CD14-positive monocyte (primary cell): ENCODE measurements at regions not wholly inside any gene's neighbourhood (a gene's known extent, or its start where the extent isn't known, plus 50 kb on each side); places are given as distances from the start of the nearest gene placed in this dataset.

Source experiments
- DNase-seq, 3 donors: peaks; one replicate each; pipeline ENCODE4 v3.0.0-alpha.2; 2011 to 2022
- H2AFZ ChIP-seq: 2 replicates; pipeline ENCODE4 v1.6.0; 2012; ENCODE audit warnings: mild to moderate bottlenecking, low read depth, low read length, inconsistent platforms; ENCODE audit not compliant: insufficient read depth, poor library complexity, severe bottlenecking
- H3K27ac ChIP-seq, 2 donors: 1 replicate in 1 of 2; 2 replicates in 1 of 2; pipeline ENCODE4 v1.5.1; 2012 to 2013; ENCODE audit warnings: low read length in 2 of 2, control low read depth in 1 of 2, inconsistent platforms in 1 of 2, low read depth in 1 of 2, mild to moderate bottlenecking in 1 of 2
- H3K27me3 ChIP-seq, 2 donors: one replicate each; pipeline versions ENCODE4 v1.6.0 to v1.6.1; 2011 to 2013; ENCODE audit warnings: low read length in 2 of 2; ENCODE audit not compliant: control insufficient read depth in 2 of 2, insufficient read depth in 2 of 2
- H3K36me3 ChIP-seq, 2 donors: replicated peaks in 1 of 2; 1 replicate in 1 of 2; 2 replicates in 1 of 2; pipeline versions ENCODE4 v1.5.1 to v1.6.1; 2012 to 2013; ENCODE audit warnings: low read length in 2 of 2, control low read depth in 1 of 2, inconsistent platforms in 1 of 2, mild to moderate bottlenecking in 1 of 2; ENCODE audit not compliant: insufficient read depth in 2 of 2, control insufficient read depth in 1 of 2
- H3K4me1 ChIP-seq, 2 donors: 1 replicate in 1 of 2; 2 replicates in 1 of 2; pipeline versions ENCODE4 v1.5.1 to v1.6.1; 2012 to 2013; ENCODE audit warnings: low read length in 2 of 2, control low read depth in 1 of 2, inconsistent platforms in 1 of 2, mild to moderate bottlenecking in 1 of 2, moderate library complexity in 1 of 2; ENCODE audit not compliant: insufficient read depth in 2 of 2, control insufficient read depth in 1 of 2
- H3K4me2 ChIP-seq: replicated peaks from 2 replicates; pipeline ENCODE3; 2012; ENCODE audit warnings: low read length, moderate library complexity, mild to moderate bottlenecking; ENCODE audit not compliant: poor library complexity, severe bottlenecking; ENCODE audit errors: extremely low read depth
- H3K4me3 ChIP-seq, 3 experiments: fragments of 200-600 bp in 1 of 3; sonication (generic) in 1 of 3; replicated peaks in 1 of 3; 1 replicate in 2 of 3; 2 replicates in 1 of 3; pipeline ENCODE4 v1.5.1; 2011 to 2013; ENCODE audit warnings: low read length in 3 of 3, mild to moderate bottlenecking in 3 of 3, control low read depth in 2 of 3, low read depth in 2 of 3, inconsistent platforms in 1 of 3, moderate library complexity in 1 of 3
- H3K79me2 ChIP-seq: 2 replicates; pipeline ENCODE4 v1.6.0; 2012; ENCODE audit warnings: mild to moderate bottlenecking, control low read depth, inconsistent platforms, low read length, moderate library complexity; ENCODE audit not compliant: insufficient read depth
- H3K9ac ChIP-seq: 2 replicates; pipeline ENCODE4 v1.6.0; 2017; ENCODE audit warnings: low read length, mild to moderate bottlenecking; ENCODE audit not compliant: insufficient read depth, poor library complexity, severe bottlenecking
- H3K9me3 ChIP-seq, 2 donors: replicated peaks in 1 of 2; 1 replicate in 1 of 2; 2 replicates in 1 of 2; pipeline versions ENCODE4 v1.5.1 to v1.6.1; 2012 to 2013; ENCODE audit warnings: low read length in 2 of 2, control low read depth in 1 of 2; ENCODE audit not compliant: control insufficient read depth in 1 of 2, insufficient read depth in 1 of 2
- H4K20me1 ChIP-seq: 2 replicates; pipeline ENCODE4 v1.6.0; 2012; ENCODE audit warnings: mild to moderate bottlenecking, low read length, control low read depth, moderate library complexity; ENCODE audit not compliant: insufficient read depth
- H3K27ac Mint-ChIP-seq, 7 donors: one replicate each; pipeline ENCODE4 v1.8.0; 2020; ENCODE audit warnings: mild to moderate bottlenecking in 7 of 7, mixed read lengths in 7 of 7, moderate library complexity in 6 of 7, inconsistent platforms in 2 of 7
- H3K27me3 Mint-ChIP-seq, 3 donors: one replicate each; pipeline ENCODE4 v1.8.0; 2021 to 2022; ENCODE audit warnings: low read depth in 3 of 3, mild to moderate bottlenecking in 3 of 3, mixed read lengths in 3 of 3, moderate library complexity in 3 of 3, inconsistent platforms in 1 of 3
- H3K36me3 Mint-ChIP-seq, 2 donors: one replicate each; pipeline ENCODE4 v1.8.0; 2020; ENCODE audit warnings: mixed read lengths in 2 of 2, inconsistent platforms in 1 of 2, mild to moderate bottlenecking in 1 of 2
- H3K4me1 Mint-ChIP-seq: one replicate; pipeline ENCODE4 v1.8.0; 2020; ENCODE audit warnings: mild to moderate bottlenecking, mixed read lengths
- H3K4me3 Mint-ChIP-seq, 2 donors: one replicate each; pipeline ENCODE4 v1.8.0; 2020; ENCODE audit warnings: mild to moderate bottlenecking in 2 of 2, mixed read lengths in 2 of 2, moderate library complexity in 1 of 2
- H3K9me3 Mint-ChIP-seq, 7 donors: one replicate each; pipeline ENCODE4 v1.8.0; 2020 to 2022; ENCODE audit warnings: mixed read lengths in 7 of 7, mild to moderate bottlenecking in 6 of 7, moderate library complexity in 6 of 7, inconsistent platforms in 2 of 7
- CTCF ChIP-seq: fragments of 200-600 bp; IDR thresholded peaks from one replicate; pipeline ENCODE4 v1.8.0; 2022; ENCODE audit warnings: antibody characterized with exemption, mild to moderate bottlenecking
- WGBS: methylation state at CpG from one replicate; pipeline ENCODE4 v1.1.5; 2013; ENCODE audit warnings: missing lambda C conversion rate; ENCODE audit not compliant: insufficient coverage; 5-methylcytosine and 5-hydroxymethylcytosine counted together
- intact Hi-C, 2 donors: fragments of 100-400 bp; cut with micrococcal nuclease; formaldehyde crosslinking; loops; one replicate each; pipeline versions ENCODE4 v1.15.0 to v1.15.1; 2023

GRCh38 chr15:36372968-36373367 is 206.5 kb upstream of the CDIN1 start:
- H4K20me1 ChIP-seq = no peaks in the 10 kb centered on the region
- Mint-ChIP-seq H3K4me3 (no peak overlapping the region), H3K27me3 (peaks cover 0 to 2% (median 0%) of the 10 kb centered on the region in 3 donors), H3K4me1 (no peaks in the 10 kb centered on the region), H3K36me3 (no peaks in the 10 kb centered on the region), H3K27ac (no peak overlapping the region), H3K9me3 (peaks cover 0 to 5% (median 2%) of the 10 kb centered on the region in 7 donors)
- intact Hi-C loops = no loop called here
- WGBS = no CpG with 5 or more reads among the region's 2 CpGs
- H3K9ac ChIP-seq = no peak overlapping the region
- H3K27me3 ChIP-seq = no peaks in the 10 kb centered on the region
- H3K9me3 ChIP-seq = peaks cover 0 to 3% of the 10 kb centered on the region in 2 donors
- no peaks in the 10 kb centered on the region for H3K79me2 ChIP-seq
- no peak overlapping the region for H3K4me2 ChIP-seq
- no peak overlapping the region for H3K4me3 ChIP-seq
- no peaks in the 10 kb centered on the region for H3K36me3 ChIP-seq
- no peak for DNase-seq
- no peak overlapping the region for H2AFZ ChIP-seq
- no peak overlapping the region for H3K27ac ChIP-seq
- no peak for TF ChIP-seq CTCF
- no peaks in the 10 kb centered on the region for H3K4me1 ChIP-seq

GRCh38 chr15:36373550-36373949 is 205.9 kb upstream of the CDIN1 start:
- WGBS = no CpG with 5 or more reads among the region's 3 CpGs
- Mint-ChIP-seq H3K27me3 (peaks cover 0 to 2% (median 0%) of the 10 kb centered on the region in 3 donors), H3K4me3 (no peak overlapping the region), H3K27ac (no peak overlapping the region), H3K36me3 (no peaks in the 10 kb centered on the region), H3K9me3 (peaks cover 0 to 4% (median 2%) of the 10 kb centered on the region in 7 donors), H3K4me1 (no peaks in the 10 kb centered on the region)
- no peak overlapping the region for H3K9ac ChIP-seq
- H3K79me2 ChIP-seq = no peaks in the 10 kb centered on the region
- H3K36me3 ChIP-seq = no peaks in the 10 kb centered on the region
- H2AFZ ChIP-seq = no peak overlapping the region
- H4K20me1 ChIP-seq = no peaks in the 10 kb centered on the region
- no peaks in the 10 kb centered on the region for H3K27me3 ChIP-seq
- no peak for TF ChIP-seq CTCF
- H3K27ac ChIP-seq = no peak overlapping the region
- peaks cover 0 to 3% of the 10 kb centered on the region in 2 donors for H3K9me3 ChIP-seq
- H3K4me2 ChIP-seq = no peak overlapping the region
- DNase-seq = no peak
- no peak overlapping the region for H3K4me3 ChIP-seq
- intact Hi-C loops = no loop called here
- H3K4me1 ChIP-seq = no peaks in the 10 kb centered on the region
